ENCODE measurements at regions not wholly inside any gene's neighbourhood (a gene's known extent, or its start where the extent isn't known, plus 50 kb on each side); places are given as distances from the start of the nearest gene placed in this dataset.

DNA sequence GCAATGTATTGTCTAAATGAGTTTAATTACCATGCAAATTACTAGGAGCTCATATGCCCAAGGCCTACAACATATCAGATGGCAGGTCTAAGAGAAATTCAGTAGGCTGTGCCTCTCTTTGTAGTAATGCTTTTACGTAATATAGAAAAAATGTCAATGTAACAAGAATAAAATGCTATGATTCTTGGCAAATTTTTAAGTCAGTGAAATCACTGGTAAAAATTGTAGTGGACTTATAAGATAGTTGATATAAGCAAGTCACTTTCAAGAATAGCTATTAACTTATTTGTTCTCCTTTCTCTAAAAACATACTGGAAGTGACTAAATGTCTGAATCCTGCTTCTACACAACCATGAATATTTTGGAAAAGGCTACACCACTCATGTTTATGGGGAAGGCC, 707.8 kb downstream of the TUSC7 start:
- no peak for DNase-seq

DNA sequence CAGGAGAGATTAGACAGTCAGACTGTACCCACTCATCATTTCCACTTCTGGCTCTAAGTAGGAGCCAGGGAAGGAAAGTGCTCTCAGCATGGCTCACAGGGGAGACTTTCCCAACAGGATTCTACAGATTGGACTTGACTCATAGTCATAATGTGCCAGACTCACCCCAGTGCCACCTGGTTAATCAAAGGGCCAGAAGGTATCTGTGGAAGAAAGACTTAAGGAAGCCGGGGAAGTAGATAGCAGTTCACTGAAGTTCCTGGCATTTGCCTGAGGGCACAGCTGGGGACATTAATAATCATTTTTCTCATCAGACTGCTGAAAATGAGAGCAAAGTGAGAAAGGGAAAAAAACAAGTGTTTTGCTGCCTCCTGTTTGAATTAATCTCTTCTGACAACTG, 717.5 kb downstream of the TUSC7 start:
- DNase-seq: no peak

DNA sequence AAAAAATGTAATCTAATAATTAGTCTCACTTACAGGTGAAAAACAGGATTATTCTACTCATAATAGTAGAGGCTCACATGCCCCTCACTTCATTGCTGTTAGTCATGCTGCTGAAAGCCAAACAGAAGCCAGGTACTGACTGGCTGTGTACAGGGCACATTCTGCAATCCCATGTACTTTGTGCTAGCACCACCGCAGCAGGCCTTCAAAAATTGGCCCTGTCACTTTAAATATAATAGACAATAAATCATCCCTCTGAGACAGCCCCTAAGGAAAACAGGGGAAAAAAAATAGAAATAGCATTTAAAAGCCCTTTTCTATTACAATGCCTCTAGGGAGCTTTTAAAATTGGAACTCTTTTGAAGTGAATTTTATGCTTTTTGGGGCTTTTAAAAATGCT, 723.8 kb downstream of the TUSC7 start:
- DNase-seq: no peak

DNA sequence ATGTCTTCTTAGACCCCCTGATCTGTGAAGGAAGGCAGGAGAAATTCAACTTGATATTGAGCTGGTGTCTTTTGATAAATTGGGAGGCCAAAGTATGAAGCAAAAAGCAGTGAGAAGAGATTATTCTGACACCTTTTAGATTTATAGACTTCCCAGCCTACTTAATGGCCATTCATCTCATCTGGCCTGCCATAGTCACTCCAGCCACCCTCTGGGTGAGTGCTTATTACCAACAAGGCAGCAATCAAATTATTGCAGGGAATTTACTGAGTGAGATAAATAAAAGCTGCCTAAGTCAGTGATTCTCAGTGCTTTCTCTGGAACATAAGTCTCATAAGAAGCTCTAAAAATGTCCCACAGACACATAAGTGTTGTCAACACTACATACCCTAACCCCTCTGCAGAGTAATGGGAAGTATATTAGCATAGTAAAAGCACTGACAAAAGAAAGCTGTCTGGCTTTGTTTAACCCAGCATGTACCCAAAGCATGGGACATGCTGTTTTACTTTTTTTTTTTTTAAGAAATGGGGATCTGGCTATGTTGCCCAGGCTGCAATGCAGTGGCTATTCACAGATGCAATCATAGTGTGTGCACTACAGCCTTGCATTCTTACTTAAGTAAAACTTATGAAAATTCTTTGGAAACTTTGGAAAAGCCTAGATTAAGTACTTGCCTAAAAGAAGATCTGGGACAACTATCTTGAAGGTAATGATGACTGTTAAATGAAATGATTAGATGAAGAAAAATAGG, 725.3 kb downstream of the TUSC7 start:
- no peak for DNase-seq

DNA sequence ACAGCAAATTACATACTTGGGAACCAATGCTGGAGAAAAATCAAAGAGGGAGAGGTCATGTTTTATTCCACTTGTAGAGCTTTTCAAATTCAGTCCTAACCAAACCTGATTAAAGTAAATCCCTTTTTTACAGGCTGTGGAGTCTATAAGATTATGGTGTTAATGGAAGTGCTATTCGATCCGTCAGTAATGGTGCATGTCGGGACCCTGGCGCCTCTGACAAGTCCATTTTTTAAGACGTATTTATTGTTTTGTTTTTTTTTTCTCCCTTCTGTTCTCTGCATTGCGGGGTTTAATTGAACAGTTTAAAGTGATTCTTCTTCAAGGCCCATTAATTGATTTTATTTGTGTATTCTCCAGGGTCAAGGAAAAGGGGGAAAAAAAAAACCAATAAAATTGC, 725.9 kb downstream of the TUSC7 start:
- no peak for DNase-seq

DNA sequence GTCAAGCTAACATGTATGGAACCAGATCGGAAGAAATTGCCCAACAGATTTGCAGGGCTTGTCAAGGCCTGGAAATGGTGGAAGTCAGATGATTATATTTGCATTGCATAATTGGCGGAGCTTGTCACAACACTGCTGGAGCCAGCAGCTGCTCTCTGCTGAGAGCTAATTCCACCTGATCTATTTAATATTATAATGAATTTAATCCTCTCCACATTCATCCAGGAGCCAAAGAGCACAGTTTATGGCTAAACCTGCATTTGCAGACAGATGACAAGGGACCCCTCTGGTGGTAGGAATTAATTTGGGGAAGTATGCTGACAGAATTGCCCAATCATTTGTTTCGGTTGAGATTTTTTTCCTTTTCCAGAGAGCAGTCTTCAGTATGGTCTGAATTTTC, 730.2 kb downstream of the TUSC7 start:
- no peak for DNase-seq

DNA sequence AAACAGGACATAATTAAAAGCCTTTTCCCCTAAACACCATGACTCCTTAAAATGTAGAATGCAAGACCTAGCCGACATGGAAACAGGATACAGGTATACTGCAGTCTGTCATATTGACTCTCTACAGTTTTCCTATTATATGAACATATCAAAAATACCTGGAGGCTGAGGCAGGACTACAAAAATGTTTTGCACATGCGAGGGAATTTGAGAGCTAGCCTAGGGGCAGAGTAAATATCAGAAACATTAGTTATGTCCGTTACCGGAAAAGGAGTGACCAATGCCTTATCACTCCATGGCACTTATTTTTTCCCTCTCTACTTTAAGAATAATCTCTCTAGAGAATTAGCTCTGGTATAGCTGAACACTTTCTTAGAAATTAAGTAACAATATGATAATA, 732.3 kb downstream of the TUSC7 start:
- DNase-seq: no peak

DNA sequence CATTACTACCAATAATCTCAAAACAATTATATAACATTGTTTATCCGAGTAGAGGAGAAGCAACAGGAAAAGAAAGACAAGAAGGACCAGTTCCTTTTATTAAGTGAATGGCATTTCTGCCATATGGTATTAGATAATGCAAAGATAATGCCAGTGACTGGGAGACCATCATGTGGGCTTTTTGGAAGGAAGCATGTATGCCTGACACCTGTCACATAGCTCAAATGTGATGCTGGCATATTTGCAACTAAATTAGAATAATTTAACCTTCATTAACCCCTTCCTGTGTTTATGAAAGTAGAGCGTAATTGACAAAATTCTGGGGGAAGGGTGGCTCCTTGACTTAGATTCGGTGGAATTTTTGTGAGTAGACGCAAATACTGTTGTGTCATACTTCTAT, 733.0 kb downstream of the TUSC7 start:
- no peak for DNase-seq

DNA sequence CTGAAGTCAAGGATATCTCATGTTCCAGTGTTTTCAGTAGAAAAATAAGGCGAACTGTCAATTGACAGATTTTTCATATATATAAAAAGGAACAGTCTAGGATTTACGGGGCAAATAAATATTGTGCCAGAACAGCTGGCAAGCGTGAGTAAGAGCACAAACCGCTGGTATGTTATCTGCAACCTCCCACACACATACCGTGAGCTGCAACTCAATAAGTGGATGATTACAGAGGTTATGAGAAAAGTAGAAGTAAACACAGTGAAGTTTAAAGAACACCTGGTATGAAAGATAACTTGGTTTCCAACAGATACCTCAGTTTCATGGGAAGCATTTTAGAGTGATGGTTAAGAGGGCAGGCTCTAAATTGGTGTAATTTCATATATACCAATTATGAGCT, 733.4 kb downstream of the TUSC7 start:
- no peak for DNase-seq

DNA sequence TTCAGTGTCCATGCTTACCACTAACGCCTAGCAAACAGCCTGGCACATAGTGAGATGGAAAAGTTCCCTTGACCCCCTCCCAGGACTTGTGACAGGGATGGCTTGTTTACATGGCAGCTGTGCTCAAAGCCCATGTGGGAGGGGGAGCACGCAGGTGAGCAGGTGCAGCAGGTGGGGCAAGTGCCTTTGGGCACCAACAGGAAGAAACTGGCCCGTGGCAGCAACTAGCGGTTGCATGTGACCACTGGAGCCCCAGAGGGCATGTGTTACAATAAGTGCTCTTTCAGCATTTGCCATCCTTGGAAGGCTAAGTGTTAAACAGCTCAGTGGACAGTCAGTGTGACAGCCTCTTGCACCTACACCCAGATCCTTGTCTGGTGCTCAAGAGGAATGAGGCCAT, 734.6 kb downstream of the TUSC7 start:
- DNase-seq: no peak

DNA sequence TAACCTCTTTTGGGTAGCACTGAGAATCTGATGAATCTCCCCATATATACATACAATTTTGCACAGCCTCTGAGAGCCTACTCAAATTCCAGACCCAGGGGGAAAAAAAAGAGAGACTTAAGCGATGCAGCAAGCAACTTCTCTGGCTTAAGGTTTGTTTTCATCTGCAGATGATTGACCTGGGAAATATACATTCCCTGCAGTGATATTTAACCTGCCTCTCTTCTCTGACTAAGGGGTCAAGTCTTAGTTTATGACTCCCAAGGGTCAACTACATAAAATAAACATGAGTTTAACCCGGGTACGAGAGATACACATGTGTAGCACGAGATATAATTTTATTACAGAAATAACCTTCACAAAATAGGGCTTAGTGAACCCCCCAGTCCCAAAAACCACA, 737.8 kb downstream of the TUSC7 start:
- DNase-seq: no peak

DNA sequence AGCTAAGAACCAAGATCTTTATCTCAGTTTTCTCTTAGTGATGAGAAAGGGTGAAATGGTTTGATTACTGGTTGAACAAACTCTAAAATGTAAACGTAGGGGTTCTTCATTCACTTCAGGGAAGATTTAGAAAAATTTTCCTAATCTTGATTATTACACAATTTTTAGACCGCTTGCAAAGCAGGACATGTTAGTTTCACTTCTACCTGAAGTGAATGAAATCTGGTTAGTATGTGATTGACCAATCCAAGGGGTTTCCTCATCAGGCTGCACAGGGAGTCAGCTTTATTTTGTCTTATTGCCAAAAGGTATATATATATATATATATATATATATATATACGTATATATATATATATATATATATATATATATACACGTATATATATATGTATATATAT, 740.4 kb downstream of the TUSC7 start:
- no peak for DNase-seq

DNA sequence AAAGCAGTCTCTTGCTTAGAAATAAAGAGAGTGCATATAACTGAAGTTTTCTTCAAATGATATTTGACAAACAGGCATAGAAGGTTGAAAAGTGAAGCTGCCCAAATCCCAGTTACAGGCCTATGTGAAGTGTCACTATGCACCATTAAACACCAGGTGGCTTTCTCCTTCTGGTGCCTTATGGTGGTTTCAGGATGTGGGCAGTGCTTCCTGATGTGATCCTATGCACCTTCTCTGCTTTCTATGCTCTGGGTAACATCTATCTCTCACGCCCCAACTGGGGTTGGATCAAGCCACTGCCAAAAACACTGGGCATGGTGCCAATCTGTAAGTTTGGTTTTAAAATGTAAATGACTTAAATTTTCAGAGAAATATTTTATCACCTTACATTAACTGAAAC, 744.7 kb downstream of the TUSC7 start:
- no peak for DNase-seq

DNA sequence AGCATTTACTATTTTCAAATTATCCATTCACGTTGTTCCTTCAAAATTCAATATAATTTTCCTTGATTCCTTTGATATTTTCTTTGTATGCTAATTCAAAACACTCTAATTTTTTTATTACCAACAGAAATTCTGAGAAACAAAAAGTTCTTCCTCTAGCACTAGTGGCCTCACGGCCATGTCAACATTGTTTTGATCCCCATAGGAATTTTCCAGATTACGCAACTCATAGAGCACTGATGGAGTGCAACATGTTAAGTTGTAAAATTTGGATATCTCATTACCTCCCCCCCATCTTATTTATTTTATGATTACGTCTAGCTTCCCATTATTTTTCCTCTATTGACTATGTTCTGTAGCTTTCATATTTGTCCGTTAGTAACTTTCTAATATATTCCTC, 745.3 kb downstream of the TUSC7 start:
- DNase-seq: no peak

DNA sequence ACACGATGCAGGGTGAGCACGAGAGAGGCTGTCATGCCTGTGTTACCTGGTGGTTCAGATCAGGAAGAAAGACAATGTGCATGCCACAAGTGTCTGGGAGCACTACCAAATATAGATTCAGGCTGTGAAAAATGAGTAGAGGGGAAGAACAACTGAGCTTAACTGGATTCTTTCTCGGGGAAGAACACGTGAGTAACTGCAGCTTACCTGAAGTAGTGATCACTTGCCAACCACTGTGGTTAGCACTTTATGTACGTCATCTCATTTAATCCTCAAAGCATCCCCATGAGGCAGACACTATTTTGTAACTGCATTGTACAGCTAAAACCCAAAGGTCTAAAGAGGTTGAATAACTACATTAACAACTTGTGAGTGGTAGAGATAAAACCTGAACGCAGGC, 746.2 kb downstream of the TUSC7 start:
- no peak for DNase-seq

DNA sequence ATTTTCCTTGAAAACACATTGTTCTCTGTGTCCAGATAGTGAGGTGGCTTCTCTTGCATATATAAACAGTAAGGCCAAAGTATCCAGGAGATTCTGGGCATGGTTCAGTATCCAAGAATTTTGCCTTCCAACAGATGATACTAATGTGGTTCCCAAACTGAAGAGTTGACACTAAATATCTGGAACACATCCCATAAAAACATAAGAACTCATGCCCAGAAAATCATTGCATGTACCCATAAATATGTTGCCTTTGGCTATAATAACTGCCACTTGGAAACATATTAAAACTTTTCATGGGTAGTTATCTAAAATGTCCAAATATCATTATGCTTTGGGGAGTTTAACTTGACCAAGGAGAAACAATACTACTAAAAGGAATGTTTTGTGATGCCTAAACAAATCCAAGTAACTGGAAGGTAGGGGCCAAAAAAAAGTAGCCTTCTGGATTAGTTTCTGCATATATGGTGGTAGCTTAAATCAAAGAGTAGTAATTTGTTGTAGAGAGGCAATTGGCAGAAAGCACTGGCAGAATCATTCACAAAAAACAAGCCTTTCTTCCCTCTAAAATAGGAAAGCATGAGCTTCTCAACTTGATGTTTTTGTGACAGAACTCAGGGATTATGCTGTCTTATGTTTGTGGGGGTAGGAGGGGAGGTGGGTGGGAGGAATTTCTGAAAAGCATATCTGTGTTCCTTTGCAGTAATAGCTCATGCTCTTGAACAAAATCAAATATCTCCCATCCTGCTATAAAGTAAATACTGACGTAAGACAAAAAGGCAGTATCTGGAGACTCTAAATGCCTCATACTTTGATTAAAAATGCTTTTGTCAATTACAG, 753.9 kb downstream of the TUSC7 start:
- no peak for DNase-seq

DNA sequence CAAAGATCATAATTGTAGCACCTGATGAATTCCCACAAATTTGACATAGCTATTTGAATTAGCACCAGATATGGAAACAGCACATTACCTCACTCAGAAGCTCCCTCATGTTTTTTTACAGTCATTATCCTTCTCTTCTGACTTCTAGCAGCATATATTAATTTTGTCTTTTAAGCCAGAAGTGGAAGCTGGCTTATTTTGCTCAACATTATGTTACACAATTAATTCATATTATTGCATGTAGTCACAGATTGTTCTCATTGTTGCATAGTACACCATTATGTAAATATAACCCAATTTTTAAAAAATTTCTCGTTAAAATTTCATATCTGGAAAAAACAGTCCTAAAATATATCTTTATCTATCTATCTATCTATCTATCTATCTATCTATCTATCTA, 762.3 kb downstream of the TUSC7 start:
- no peak for DNase-seq

DNA sequence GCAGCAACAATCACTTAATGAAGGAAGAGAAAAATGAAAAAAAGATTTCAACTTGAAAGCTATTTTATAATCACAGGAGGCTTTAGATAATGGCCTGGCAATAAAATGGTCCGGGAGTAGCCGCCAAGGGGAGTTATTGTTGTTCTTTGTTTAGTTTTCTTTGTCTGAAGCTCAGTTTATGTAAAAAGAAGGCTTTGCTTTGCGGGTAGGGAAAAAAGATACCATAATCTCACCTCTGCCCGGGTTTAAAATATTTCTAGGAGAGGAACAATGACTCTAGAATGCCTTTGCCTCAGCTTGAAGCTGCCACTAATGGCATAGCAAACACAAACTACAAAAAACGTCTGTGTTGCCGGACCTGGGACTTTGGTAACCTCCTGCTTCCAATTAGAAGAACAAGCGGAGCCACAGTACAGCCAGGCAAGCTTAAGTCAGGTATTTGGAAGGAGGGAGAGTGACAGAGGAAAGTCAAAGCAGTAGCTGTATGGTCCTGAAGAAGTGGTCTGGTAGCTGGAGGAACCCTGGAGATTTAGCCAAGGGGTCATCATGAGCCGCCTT, 764.5 kb downstream of the TUSC7 start:
- DNase-seq: no peak

DNA sequence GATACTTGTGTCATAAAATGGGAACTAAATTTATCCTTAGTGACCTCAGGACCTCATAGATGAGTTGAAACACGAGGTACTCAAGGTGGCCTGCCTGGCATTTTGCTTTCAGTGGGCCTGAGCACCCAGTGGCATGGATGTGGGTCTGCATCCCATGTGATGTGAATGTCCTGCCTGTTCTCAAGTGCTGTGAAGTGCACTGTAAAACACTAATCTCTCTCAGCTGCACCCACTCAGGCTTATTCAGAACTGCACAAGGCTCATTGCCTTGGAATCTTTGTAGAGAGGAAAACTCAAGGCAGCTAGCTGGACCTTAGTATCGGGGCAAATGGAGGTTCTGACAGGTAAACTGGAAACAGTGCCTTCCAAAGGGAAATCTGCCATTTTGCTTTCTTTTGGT, 767.0 kb downstream of the TUSC7 start:
- DNase-seq: no peak

DNA sequence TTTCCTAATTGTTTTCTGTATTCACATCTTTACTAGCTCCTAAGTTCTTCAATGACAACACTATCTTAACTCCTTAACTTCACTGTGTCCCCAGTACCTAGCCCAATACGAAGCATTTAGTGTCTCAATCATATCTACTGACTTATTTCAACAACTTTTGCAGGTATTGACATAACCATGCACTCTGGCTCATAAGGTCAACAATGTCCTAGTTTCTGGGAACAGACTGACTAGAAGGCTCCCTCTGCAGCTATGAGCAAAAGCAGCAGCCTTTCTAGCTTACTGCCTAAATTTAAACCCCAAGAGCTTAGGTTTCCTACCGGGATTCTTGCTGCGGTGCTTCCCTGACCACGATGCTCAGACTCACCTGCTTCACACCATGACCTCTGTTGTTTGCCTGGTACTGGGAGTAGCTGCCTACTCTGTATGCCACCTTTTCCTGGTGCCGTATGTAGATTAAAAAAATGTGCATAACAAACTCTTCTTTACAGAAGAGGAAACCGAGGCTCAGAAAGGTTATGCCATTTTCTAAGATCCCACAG, 767.7 kb downstream of the TUSC7 start:
- DNase-seq: no peak

DNA sequence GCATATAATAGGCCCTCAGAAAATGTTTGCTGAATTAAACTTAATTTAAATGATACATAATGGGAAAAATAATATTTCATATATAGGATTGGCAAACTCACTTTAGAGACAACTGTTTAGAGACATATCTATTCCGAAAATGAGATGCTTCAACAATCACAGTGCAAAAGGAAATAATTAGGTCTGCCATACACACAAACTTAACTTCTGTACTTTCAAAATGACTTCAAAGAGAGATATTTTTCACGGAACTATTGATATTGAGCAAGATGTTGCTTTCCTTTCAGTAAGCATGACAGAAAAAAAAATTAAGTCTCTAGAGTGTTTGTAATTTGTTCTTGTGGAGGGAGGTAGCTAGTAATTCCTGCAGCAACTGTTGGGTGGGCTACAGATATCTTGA, 769.5 kb downstream of the TUSC7 start:
- no peak for DNase-seq

DNA sequence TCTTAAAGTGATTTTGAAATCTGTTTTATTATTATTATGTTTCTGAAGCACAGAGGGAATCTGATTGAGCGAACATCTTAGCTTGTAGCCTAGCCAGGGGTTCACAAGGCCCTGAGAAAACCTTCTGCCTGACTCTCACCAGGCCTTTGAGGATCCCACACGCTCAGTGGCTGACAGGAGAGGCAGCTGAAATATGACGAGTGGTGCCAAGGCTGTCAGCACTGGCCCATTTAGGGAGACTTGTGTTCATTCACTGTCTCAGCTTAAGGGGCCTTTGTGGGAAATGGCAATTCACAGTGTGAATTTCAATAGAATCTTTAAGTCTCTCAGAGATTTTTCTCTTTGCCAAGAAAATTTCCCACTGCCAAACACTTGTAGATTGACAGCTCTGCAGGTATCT, 770.9 kb downstream of the TUSC7 start:
- no peak for DNase-seq

DNA sequence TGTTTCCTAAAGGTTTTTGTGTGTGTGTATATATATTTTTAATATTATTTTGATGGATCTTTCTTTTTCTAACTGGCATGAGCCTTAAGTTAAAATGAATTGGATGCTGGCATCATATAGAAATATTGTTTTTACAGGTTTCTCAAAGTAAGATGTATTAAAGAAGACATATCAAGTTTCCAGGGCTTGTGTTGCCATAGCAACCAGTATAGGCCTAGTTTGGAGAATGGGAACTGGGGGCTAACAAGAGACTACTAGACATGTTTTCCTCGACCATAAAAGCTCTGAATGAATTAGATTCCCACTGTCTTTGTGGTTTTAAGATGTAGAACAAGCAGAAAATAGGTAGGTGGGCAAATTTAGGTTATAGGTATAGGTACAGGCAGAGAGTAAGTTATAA, 771.4 kb downstream of the TUSC7 start:
- no peak for DNase-seq

DNA sequence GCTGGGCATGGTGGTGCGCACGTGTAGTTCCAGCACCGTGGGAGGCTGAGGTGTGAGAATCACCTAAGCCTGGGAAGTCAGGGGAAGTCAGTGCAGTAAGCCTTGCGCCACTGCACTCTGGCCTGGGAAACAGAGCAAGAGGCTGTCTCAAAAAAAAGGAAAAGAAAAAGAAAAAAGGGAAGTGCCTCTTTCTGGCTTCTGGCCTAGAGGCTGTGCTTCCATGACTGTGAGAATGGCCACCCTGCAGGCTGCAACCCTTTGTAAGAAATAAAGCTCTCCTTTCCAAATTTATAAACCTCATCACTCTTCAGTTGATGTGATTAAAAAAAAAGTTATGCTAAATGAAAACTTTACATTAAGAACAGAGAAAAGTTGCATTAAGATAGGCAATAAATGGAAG, 774.3 kb downstream of the TUSC7 start:
- DNase-seq: no peak
